GM13977 (cell line): ENCODE measurements at regions not wholly inside any gene's neighbourhood (a gene's known extent, or its start where the extent isn't known, plus 50 kb on each side); places are given as distances from the start of the nearest gene placed in this dataset.

Experiments used
- DNase-seq: peaks from one replicate; pipeline ENCODE4 v3.0.0; 2012; ENCODE audit warnings: low spot score
- in situ Hi-C: fragments of 300-500 bp; cut with MboI; formaldehyde crosslinking; loops from one replicate; pipeline ENCODE4 v1.12.0; 2022; ENCODE audit warnings: low sequenced_read_pairs, low pct_unique_long_range_greater_than_20kb, mixed read lengths, inconsistent platforms; ENCODE audit not compliant: unreplicated experiment
- TF ChIP-seq, protein P1 (sequence below): IDR thresholded peaks from 2 replicates; pipeline ENCODE4 v1.5.1; 2012; ENCODE audit warnings: mild to moderate bottlenecking, control low read depth; ENCODE audit not compliant: insufficient read depth; ENCODE audit errors: extremely low read depth, missing control alignments

DNA sequence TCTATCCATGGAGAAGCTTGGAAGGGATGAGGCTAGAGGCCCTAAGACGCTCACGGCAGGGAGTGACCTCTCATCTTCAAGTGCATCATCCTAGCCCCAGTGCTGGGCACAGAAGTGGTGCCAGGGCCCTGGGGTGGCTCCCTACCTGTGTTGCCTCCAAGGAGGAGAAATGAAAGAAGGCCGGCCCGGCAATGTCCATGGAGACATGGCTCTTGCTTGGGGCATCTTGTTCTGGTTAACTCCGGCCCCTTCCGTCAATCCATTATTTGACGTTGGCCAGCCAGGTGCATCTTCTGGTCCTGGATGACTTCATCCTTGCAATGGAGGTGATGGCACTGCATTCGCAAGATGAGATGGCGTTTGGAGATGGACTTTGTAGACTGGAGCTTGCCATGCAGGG, 83.2 kb upstream of the ALDH1L1 start:
- in situ Hi-C loops = no loop called here
- no peak for DNase-seq
- TF ChIP-seq, protein P1, sequence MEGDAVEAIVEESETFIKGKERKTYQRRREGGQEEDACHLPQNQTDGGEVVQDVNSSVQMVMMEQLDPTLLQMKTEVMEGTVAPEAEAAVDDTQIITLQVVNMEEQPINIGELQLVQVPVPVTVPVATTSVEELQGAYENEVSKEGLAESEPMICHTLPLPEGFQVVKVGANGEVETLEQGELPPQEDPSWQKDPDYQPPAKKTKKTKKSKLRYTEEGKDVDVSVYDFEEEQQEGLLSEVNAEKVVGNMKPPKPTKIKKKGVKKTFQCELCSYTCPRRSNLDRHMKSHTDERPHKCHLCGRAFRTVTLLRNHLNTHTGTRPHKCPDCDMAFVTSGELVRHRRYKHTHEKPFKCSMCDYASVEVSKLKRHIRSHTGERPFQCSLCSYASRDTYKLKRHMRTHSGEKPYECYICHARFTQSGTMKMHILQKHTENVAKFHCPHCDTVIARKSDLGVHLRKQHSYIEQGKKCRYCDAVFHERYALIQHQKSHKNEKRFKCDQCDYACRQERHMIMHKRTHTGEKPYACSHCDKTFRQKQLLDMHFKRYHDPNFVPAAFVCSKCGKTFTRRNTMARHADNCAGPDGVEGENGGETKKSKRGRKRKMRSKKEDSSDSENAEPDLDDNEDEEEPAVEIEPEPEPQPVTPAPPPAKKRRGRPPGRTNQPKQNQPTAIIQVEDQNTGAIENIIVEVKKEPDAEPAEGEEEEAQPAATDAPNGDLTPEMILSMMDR = no peak

DNA sequence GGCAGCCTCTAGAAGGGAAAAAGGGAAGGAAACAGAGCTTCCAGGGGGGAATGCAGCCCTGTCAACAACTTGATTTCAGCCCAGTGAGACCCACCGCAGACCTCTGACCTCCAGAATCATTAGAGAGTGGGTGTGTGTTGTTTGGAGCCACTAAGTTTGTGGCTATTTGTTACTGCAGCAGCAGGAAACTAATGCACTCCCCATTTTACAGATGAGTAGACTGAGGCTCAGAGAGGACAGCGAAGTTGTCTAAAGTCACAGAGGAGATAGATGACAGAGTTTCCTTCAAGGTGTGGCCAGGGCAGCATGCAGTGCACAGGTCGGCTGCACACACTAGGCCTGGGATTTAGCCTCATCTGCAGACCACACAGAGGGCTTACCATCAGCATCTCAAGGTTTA, 81.8 kb upstream of the ALDH1L1 start:
- TF ChIP-seq, protein P1 = no peak
- in situ Hi-C loops = no loop called here
- no peak for DNase-seq

DNA sequence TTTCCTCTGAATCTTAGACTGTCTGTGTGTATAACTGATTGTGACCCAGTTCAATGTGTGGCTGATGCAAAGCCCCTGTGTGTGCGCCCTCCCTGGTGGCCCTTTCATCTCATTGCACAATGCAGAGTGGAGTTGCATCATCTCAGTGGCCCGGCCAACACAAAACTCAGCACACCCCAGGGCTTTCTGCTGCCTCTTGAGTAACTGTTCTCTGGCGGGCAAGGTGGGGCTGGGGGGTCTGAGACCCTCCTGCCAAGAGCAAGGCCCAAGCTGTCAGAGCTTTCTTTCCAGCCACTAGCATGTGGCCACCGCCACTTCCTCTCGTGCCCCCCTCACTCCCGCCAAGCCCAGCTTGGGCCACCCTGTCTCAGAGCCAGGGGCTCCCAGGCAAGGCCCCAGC, 80.7 kb upstream of the ALDH1L1 start:
- DNase-seq = no peak
- TF ChIP-seq, protein P1 = no peak
- in situ Hi-C loops = no loop called here

DNA sequence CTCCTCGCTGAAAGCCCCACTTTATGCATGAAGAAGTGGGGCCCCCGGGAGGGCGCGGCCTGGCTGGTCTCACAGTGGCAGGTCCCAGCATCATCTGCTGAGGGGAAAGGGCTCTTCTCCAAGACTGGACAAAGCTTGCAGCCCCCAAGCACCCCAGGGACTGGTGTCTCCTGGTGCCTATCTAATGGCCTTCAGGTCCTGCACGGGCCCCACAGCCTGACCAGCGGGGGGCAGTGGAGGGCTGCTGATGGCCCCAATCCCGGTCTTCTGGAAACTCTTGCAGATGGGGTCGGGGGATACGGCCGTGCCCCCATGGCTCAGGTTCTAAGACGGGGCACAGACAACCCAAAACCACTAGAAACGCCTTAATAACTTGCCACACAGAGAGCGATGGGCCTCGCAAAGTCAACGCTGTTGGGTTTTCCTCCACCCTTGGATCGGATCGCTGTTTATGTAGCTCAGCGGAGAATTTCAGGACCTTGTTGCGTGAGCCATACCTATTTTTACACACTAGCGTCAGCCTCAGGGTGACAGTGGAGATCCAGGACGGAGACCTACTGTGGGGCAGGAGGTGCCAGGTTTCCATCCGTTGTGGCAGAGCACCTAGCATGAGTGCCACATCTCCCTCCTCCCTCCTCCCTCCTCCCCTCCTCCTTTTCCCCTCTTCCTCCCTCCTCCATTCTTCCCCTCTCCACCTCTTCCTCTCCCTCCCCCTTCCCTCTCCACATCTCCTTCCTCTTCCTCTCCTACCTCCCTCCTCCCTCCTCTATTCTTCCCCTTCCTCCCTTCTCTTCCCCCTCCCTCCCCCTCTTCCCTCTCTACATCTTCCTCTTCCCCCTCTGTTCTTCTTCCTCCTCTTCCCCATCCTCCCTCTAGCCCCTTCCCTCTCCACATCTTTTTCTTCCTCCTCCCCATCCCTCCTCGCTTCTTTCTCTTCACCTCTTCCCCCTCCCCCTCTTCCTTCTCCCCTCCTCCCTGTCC, 79.3 kb upstream of the ALDH1L1 start:
- TF ChIP-seq, protein P1 = peak; percentile 54
- DNase-seq = no peak
- in situ Hi-C loops = no loop called here

DNA sequence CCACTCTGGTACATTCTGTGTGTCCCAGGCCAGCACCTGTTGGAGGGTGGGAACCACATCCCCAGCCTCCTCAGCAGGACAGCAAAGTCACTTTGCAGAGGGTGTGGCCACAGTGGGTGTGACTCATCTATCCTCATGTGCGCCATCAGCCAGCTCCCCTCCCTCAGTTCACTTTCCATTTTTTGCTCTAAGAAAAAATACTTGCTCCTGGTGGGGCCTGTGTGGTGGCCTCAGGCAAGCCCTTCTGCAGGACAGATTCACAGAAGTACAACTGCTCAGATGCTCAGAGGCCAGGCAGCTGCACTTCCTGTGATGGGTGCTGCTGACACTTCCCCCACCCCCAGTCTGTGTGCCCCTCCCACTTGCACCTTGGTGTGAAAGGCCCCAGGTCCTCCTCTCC, 78.3 kb upstream of the ALDH1L1 start:
- in situ Hi-C loops = no loop called here
- no peak for DNase-seq
- TF ChIP-seq, protein P1 = no peak

DNA sequence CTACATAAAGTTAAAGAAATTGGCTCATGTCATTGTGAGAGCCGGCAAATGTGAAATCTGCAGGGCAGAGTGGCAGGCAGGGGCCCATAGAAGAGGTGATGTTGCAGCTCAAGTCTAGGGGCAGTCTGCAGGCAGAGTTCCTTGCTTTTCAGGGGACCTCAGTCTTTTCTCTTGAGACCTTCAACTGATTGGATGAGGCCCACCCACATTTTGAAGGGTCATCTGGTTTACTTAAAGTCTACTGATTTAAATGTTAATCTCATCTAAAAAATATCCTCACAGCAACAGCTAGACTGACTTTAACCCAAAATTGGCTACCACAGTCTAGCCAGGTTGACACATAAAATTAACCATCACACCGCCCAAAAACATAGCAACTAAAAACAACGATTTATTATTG, 77.6 kb upstream of the ALDH1L1 start:
- no peak for DNase-seq
- in situ Hi-C loops = no loop called here
- TF ChIP-seq, protein P1 = no peak

DNA sequence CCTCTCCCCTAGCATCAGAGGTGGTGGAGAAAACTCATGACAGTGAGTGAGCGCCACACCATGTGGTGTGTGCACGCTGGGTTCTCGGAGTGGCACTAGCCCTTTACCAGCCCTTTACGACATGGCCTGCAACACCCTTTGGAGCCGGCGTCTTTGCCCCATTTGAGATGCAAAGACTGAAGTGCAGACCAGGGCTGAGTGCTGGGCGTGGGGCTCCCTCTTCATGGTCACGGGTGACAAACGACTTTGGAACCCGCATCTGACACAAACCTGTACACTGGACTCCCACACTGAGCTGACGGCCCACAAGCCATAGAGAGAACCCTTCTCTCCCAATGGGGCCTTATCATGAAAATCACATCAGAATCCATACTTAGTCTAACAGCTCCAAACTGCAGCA, 76.8 kb upstream of the ALDH1L1 start:
- in situ Hi-C loops = no loop called here
- TF ChIP-seq, protein P1 = no peak
- DNase-seq = no peak
